Loucy (cell line): ENCODE measurements at regions not wholly inside any gene's neighbourhood (a gene's known extent, or its start where the extent isn't known, plus 50 kb on each side); places are given as distances from the start of the nearest gene placed in this dataset.

Source experiments
- EZH2phosphoT487 ChIP-seq: fragments of 200-600 bp; IDR thresholded peaks from 2 replicates; pipeline ENCODE4 v1.6.1; 2018; ENCODE audit warnings: antibody characterized with exemption, mild to moderate bottlenecking, moderate library complexity, borderline replicate concordance
- TF ChIP-seq, protein P1 (sequence below): fragments of 200-600 bp; sonication (generic); conservative IDR thresholded peaks from 2 replicates; pipeline ENCODE4 v1.5.1; 2014; ENCODE audit warnings: mild to moderate bottlenecking, antibody characterized with exemption, low read length

DNA sequence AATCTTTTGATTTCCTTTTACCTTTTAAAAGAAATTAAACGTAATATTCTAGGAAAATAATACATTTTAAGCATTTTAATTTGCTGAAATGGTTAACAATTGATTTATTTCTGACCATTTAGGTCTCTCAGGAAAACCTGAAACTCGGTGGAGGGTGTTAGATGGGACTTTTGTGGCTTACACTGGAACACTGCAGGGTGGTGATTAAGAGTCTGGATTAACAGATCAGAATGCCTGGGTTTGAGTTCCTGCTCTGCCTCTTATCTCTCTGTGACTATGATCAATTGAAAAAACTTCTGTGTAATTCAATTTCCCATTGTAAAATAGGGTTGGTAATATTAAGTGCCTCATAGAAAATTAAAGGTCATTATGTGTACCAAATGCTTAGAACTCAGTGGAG lies 168.7 kb downstream of the UBE2E3 start:
- TF ChIP-seq, protein P1, sequence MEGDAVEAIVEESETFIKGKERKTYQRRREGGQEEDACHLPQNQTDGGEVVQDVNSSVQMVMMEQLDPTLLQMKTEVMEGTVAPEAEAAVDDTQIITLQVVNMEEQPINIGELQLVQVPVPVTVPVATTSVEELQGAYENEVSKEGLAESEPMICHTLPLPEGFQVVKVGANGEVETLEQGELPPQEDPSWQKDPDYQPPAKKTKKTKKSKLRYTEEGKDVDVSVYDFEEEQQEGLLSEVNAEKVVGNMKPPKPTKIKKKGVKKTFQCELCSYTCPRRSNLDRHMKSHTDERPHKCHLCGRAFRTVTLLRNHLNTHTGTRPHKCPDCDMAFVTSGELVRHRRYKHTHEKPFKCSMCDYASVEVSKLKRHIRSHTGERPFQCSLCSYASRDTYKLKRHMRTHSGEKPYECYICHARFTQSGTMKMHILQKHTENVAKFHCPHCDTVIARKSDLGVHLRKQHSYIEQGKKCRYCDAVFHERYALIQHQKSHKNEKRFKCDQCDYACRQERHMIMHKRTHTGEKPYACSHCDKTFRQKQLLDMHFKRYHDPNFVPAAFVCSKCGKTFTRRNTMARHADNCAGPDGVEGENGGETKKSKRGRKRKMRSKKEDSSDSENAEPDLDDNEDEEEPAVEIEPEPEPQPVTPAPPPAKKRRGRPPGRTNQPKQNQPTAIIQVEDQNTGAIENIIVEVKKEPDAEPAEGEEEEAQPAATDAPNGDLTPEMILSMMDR = no peak
- TF ChIP-seq EZH2phosphoT487 = no peak
